ENCODE measurements at regions not wholly inside any gene's neighbourhood (a gene's known extent, or its start where the extent isn't known, plus 50 kb on each side); places are given as distances from the start of the nearest gene placed in this dataset.

- no peak for TF ChIP-seq CTCF (IDR thresholded peaks at IDR 0.05; ENCODE audit: control extremely low read depth in 1 of 3, insufficient read depth in 1 of 3, low read depth in 1 of 3, low read length in 3 of 3)
- no peak for TF ChIP-seq SIN3A (conservative IDR thresholded peaks at IDR 0.05 in 1 of 2, IDR thresholded peaks at IDR 0.05 in 1 of 2; ENCODE audit: low read depth in 1 of 2, low read length in 2 of 2)
- no peak for TF ChIP-seq RFX5 (IDR thresholded peaks at IDR 0.05; ENCODE audit: borderline replicate concordance, low read depth, low read length)
- TF ChIP-seq POLR2A (IDR thresholded peaks at IDR 0.05; ENCODE audit: control extremely low read depth in 1 of 2, low read depth in 2 of 2, low read length in 2 of 2), result no peak
- TF ChIP-seq TEAD4 (IDR thresholded peaks at IDR 0.05; ENCODE audit: low read depth, low read length), result no peak
Observed at GRCh38 chr7:67696124-67696523, 699.5 kb downstream of the TYW1 start.

Measured in H1 (cell line).